Activated T-helper 17 cell treated with anti-CD3 and anti-CD28 coated beads, Interleukin-2, amount 50 U/mL, for 72 hours (primary cell): ENCODE measurements at regions not wholly inside any gene's neighbourhood (a gene's known extent, or its start where the extent isn't known, plus 50 kb on each side); places are given as distances from the start of the nearest gene placed in this dataset.
A peak's percentile ranks its signal among the peaks of the same experiment; 100 is the strongest.
"Not testable (repeated sequence)": the region's sequence is repeated elsewhere in the genome, so short reads cannot be mapped to it uniquely, and the experiment has no call there.

Experiments
- ATAC-seq: fragments of 150-1000 bp; cut with Tn5 transposase; replicated peaks from 2 replicates; pipeline ENCODE4 v1.10.0; 2021; ENCODE audit warnings: mild to moderate bottlenecking, moderate library complexity
- H3K27ac Mint-ChIP-seq: one replicate; pipeline ENCODE4 v1.8.0; 2022; ENCODE audit warnings: mixed read lengths
- H3K27me3 Mint-ChIP-seq: one replicate; pipeline ENCODE4 v1.8.0; 2022; ENCODE audit warnings: mixed read lengths
- H3K36me3 Mint-ChIP-seq: one replicate; pipeline ENCODE4 v1.8.0; 2022; ENCODE audit warnings: low read depth, mild to moderate bottlenecking, mixed read lengths
- H3K4me1 Mint-ChIP-seq: one replicate; pipeline ENCODE4 v1.8.0; 2022; ENCODE audit warnings: mixed read lengths
- H3K4me3 Mint-ChIP-seq: one replicate; pipeline ENCODE4 v1.8.0; 2022; ENCODE audit warnings: mild to moderate bottlenecking, mixed read lengths
- H3K9me3 Mint-ChIP-seq: one replicate; pipeline ENCODE4 v1.8.0; 2022; ENCODE audit warnings: mixed read lengths

DNA sequence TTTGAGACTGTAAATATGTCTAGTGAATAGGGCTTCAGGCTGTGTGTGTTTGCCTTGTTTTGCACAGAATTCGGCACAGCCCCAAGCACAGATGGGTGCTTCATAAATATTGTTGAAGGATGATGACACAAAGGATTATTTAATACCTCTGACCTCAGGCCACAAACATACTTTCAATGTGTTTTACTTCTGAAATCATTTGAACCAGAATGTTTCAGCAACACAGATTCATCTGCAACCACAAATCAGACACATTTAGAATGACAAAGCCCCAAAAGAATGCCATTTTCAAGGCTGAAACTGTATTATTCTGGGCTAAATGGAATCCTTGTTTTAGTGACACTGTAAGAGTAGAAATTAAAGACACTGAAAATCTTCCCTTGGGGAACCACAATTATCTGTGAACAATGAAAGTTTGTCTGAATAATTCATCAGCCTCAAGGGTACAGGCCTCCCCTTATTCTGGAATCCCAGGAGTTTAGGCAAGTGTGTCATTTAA, 93.7 kb downstream of the FOXD4L6 start:
- H3K4me3 Mint-ChIP-seq, H3K27me3 Mint-ChIP-seq, H3K36me3 Mint-ChIP-seq, H3K9me3 Mint-ChIP-seq, ATAC-seq, H3K4me1 Mint-ChIP-seq, H3K27ac Mint-ChIP-seq: not testable (repeated sequence)

DNA sequence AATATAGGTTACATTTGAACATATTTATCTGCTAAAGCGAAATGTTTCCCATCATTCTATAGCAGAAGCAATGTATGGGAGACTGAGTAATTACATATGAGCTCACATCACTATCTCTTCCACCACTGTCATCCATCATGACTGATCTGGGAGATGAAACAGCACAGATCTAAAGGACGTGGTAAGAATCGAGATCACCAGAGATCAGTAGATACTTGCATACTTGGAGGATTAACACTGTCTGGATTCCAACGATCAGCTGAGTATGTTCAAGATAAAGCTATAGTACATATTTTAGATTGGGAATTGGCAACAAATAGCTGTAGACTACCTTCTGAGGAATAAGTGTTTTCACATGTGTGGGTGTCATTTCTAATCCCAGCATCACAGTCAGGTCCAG, 94.6 kb downstream of the FOXD4L6 start:
- not testable (repeated sequence) for H3K27me3 Mint-ChIP-seq, H3K4me3 Mint-ChIP-seq, ATAC-seq, H3K4me1 Mint-ChIP-seq, H3K9me3 Mint-ChIP-seq, H3K36me3 Mint-ChIP-seq, H3K27ac Mint-ChIP-seq

GRCh38 chr9:41033360-41033759, 95.1 kb downstream of the FOXD4L6 start:
- not testable (repeated sequence) for H3K27ac Mint-ChIP-seq, H3K4me1 Mint-ChIP-seq, H3K27me3 Mint-ChIP-seq, H3K4me3 Mint-ChIP-seq, H3K36me3 Mint-ChIP-seq, ATAC-seq, H3K9me3 Mint-ChIP-seq

- H3K4me1 Mint-ChIP-seq, H3K9me3 Mint-ChIP-seq, H3K27me3 Mint-ChIP-seq, H3K27ac Mint-ChIP-seq, H3K36me3 Mint-ChIP-seq, ATAC-seq, H3K4me3 Mint-ChIP-seq: not testable (repeated sequence)
These were observed 101.4 kb downstream of the FOXD4L6 start for GRCh38 chr9:41026912-41027676.

- ATAC-seq, H3K36me3 Mint-ChIP-seq, H3K4me1 Mint-ChIP-seq, H3K27ac Mint-ChIP-seq, H3K9me3 Mint-ChIP-seq, H3K4me3 Mint-ChIP-seq, H3K27me3 Mint-ChIP-seq: not testable (repeated sequence)
These were observed 106.1 kb downstream of the FOXD4L6 start for GRCh38 chr9:41022365-41022764.

DNA sequence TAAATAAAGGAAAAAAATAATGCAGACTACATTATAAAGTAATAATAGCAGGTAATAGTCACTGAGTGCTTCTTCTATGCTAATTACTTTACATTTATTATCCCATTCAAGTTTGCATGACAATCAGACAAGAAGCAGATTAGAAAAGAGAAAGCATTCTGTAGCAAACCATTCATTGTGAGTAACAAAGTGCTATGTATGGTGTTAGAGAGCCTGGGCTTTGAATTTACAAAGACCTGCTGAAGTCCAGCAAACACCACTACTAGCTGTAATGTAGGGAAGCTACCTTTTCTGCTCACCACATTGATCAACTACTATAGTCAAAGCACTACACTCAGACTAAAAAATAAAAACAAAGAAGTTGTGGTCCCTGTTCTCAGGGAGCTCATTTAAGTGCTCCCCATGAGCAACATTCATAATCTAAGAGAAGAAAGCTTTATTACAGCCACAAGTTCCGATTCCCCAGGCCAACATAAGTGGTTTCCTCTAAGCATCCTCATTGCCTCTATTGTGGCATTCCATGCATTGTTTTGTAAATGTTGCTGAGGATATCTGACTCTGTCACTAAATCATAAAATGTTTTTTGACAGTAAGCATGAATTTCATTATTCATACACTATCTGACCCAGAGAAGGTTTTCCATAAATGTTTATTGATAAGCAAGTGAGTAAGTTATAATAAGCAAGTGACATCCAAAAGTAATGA, 108.5 kb downstream of the FOXD4L6 start:
- not testable (repeated sequence) for H3K27ac Mint-ChIP-seq, H3K9me3 Mint-ChIP-seq, H3K27me3 Mint-ChIP-seq, H3K4me1 Mint-ChIP-seq, H3K4me3 Mint-ChIP-seq, ATAC-seq
- H3K36me3 Mint-ChIP-seq: peaks cover 14% of the 10 kb centered on the region

GRCh38 chr9:41018948-41019347, 109.5 kb downstream of the FOXD4L6 start:
- peaks cover 24% of the 10 kb centered on the region for H3K36me3 Mint-ChIP-seq
- H3K9me3 Mint-ChIP-seq, H3K4me1 Mint-ChIP-seq, H3K4me3 Mint-ChIP-seq, H3K27me3 Mint-ChIP-seq, H3K27ac Mint-ChIP-seq, ATAC-seq: not testable (repeated sequence)

DNA sequence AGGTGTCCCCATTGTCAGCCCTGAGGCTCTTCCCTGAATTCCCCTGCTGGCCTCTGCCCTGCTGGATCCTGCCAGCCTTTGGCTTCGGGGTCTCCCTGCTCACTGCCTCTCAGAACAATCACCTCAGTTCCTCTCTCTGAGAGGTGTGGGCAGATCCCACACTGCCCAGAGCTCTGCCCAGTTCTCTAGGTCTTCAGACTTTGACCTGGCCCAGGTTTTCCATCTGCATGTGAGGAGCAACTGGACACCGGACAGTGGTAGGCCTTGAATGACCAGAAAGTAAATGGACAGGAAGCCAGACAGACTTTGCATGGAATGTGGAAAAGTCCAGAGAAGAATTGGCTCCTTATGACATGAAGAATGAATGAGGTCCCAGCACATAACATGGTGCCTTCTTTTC, 111.8 kb downstream of the FOXD4L6 start:
- not testable (repeated sequence) for H3K9me3 Mint-ChIP-seq, H3K4me1 Mint-ChIP-seq, H3K27ac Mint-ChIP-seq, ATAC-seq, H3K4me3 Mint-ChIP-seq, H3K27me3 Mint-ChIP-seq
- peaks cover 44% of the 10 kb centered on the region for H3K36me3 Mint-ChIP-seq

DNA sequence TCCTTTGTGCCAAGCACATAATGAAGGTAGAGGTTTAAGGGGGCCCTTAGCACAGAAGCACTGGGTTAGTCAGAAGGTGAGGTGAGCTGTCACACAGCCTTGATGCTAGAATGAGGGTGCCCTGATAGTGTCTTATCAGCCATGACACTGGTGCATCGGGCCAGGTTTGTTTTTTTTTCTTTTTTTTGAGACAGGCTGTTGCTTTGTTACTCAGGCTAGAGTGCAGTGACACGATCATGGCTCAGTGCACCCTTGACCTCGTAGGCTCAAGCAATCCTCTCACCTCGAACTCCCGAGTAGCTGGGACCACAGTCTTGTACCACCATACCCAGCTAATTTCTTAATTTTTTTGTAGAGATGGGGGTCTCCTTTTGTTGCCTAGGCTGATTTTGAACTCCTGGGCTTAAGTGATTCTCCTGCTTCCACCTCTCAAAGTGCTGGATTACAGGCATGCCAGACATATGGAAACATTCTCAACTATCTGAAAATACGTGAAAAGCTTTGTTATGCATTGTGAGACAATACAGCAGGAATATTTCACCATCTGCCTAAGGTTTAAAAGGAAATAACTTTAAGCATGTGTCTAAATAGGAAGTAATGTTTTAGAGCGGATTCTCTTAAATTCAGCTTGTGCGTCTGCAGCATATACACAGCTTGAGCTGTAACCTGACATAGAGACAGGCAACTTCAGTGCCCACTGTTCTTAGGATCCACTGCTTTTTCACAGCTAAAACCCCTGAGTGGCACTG, 128.4 kb downstream of the FOXD4L6 start:
- not testable (repeated sequence) for ATAC-seq, H3K4me3 Mint-ChIP-seq, H3K27me3 Mint-ChIP-seq, H3K27ac Mint-ChIP-seq, H3K9me3 Mint-ChIP-seq
- Mint-ChIP-seq H3K4me1 (peaks cover 28% of the 10 kb centered on the region), H3K36me3 (peaks cover 76% of the 10 kb centered on the region)

- not testable (repeated sequence) for H3K27me3 Mint-ChIP-seq, H3K4me3 Mint-ChIP-seq, ATAC-seq, H3K9me3 Mint-ChIP-seq, H3K27ac Mint-ChIP-seq
- peaks cover 28% of the 10 kb centered on the region for H3K4me1 Mint-ChIP-seq
- H3K36me3 Mint-ChIP-seq: peaks cover 69% of the 10 kb centered on the region
These were observed 133.0 kb downstream of the FOXD4L6 start for GRCh38 chr9:40995490-40995889.

DNA sequence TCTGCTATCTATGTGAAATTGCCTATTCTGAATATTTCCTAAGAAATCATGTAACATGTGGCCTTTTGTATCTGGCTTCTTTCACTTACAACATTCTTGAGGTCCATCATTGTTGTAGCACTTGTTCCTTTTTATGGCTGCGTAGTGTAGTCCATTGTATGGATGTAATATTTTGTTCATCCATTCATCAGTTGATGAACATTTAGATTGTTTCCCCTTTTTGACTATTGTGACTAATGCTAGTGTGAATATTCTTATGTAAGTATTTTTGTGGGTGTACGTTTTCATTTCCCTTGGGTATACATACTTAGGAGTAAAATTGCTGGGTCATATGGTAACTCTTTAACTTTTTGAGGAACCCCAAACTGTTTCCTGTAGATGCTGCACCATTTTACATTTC, 134.6 kb downstream of the FOXD4L6 start:
- not testable (repeated sequence) for H3K27ac Mint-ChIP-seq, H3K27me3 Mint-ChIP-seq, H3K9me3 Mint-ChIP-seq, ATAC-seq, H3K4me3 Mint-ChIP-seq
- H3K4me1 Mint-ChIP-seq: peaks cover 22% of the 10 kb centered on the region
- peaks cover 53% of the 10 kb centered on the region for H3K36me3 Mint-ChIP-seq

DNA sequence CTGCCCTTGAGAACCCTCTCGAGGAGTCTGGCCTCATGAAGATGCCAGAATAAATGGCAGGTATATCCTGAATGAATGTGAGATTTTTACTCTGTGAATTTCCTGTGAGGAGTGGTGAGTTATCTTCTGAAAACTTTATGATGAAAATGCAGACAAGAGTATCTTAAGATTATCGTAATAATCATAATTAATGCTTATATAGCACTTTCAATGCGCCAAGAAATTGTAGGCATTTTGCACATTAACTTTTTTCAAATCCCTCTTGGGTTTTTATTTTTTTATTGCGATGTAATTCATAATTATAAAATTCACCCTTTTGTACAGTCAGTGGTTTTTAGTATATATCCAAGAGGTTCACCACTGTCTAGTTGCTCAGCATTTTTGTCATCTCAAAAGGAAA, 135.1 kb downstream of the FOXD4L6 start:
- not testable (repeated sequence) for H3K27me3 Mint-ChIP-seq, H3K27ac Mint-ChIP-seq

DNA sequence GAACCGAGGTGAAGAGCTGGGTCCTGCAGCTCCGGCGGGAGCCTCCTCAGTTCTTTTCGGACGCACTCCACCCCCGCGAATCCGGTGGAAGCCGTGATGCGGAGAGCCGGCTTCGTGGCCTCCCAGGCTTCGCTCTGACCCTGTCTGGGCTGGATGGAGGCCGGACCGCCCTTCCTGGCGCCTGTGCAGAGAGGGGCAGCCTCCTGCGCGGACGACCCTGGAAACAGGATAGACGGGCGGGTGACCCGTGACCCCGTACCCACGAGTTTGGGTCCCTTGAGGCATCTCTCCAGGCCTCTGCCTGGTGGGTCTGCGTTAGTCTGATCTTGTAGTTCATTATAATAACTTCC, 136.0 kb downstream of the FOXD4L6 start:
- H3K4me3 Mint-ChIP-seq, H3K9me3 Mint-ChIP-seq, H3K27me3 Mint-ChIP-seq, H3K27ac Mint-ChIP-seq, ATAC-seq: not testable (repeated sequence)
- peaks cover 39% of the 10 kb centered on the region for H3K36me3 Mint-ChIP-seq
- H3K4me1 Mint-ChIP-seq: peaks cover 18% of the 10 kb centered on the region

More for the DNA sequence above, 135.1 kb downstream of the FOXD4L6 start:
- ATAC-seq, H3K9me3 Mint-ChIP-seq, H3K4me3 Mint-ChIP-seq: not testable (repeated sequence)
- peaks cover 48% of the 10 kb centered on the region for H3K36me3 Mint-ChIP-seq
- peaks cover 22% of the 10 kb centered on the region for H3K4me1 Mint-ChIP-seq

GRCh38 chr9:40991741-40992471, 136.6 kb downstream of the FOXD4L6 start:
- H3K27me3 Mint-ChIP-seq, H3K27ac Mint-ChIP-seq, H3K9me3 Mint-ChIP-seq, H3K4me3 Mint-ChIP-seq: not testable (repeated sequence)
- peaks cover 12% of the 10 kb centered on the region for H3K4me1 Mint-ChIP-seq
- H3K36me3 Mint-ChIP-seq: peaks cover 33% of the 10 kb centered on the region
- peak; percentile 98 for ATAC-seq
